Panc1 (cell line): ENCODE measurements at regions not wholly inside any gene's neighbourhood (a gene's known extent, or its start where the extent isn't known, plus 50 kb on each side); places are given as distances from the start of the nearest gene placed in this dataset.

Experiments
- ATAC-seq: fragments of 200-7000 bp; cut with Tn5 transposase; 2 replicates; pipeline ENCODE4 v1.9.1; 2020; ENCODE audit warnings: mild to moderate bottlenecking, moderate library complexity
- BruUV-seq: library from RNA; stranded (reverse); fragments of 400-500 nt; replicated peaks from 2 replicates; lab custom pipeline; 2021; lab: Mats Ljungman, UMichigan
- CTCF ChIA-PET: fragments of 300-600 bp; sonication (Branson Sonifier 250); formaldehyde crosslinking; loops from one replicate; lab custom pipeline; 2022; ENCODE audit warnings: antibody characterized with exemption; lab: Charles Lee
- POLR2A ChIA-PET: fragments of 300-600 bp; sonication (Branson Sonifier 250); formaldehyde crosslinking; loops from one replicate; lab custom pipeline; 2022; ENCODE audit warnings: antibody characterized with exemption; lab: Charles Lee
- DNase-seq: peaks from one replicate; pipeline ENCODE4 v3.0.0-alpha.2; 2010; ENCODE audit warnings: low read depth, low spot score
- H3K27ac ChIP-seq: 2 replicates; pipeline ENCODE4 v1.5.1; 2011; ENCODE audit warnings: mild to moderate bottlenecking, low read length, inconsistent platforms
- H3K27me3 ChIP-seq: fragments of 200-500 bp; sonication (Bioruptor generic); 2 replicates; pipeline ENCODE4 v1.6.0; 2014; ENCODE audit warnings: low read length, inconsistent platforms; ENCODE audit not compliant: control insufficient read depth, insufficient read depth
- H3K36me3 ChIP-seq: fragments of 200-500 bp; sonication (Bioruptor generic); 2 replicates; pipeline ENCODE4 v1.5.1; 2014; ENCODE audit warnings: inconsistent platforms, mild to moderate bottlenecking, low read length, moderate library complexity; ENCODE audit not compliant: control insufficient read depth, insufficient read depth
- H3K4me1 ChIP-seq: 2 replicates; pipeline ENCODE4 v1.5.1; 2011; ENCODE audit warnings: inconsistent platforms, mild to moderate bottlenecking, low read length, moderate library complexity; ENCODE audit not compliant: control insufficient read depth, insufficient read depth
- H3K4me3 ChIP-seq, 2 experiments: 2 replicates each; pipeline ENCODE4 v1.5.1; 2011 to 2012; ENCODE audit warnings: low read depth in 2 of 2, low read length in 2 of 2, mild to moderate bottlenecking in 2 of 2, inconsistent platforms in 1 of 2, moderate library complexity in 1 of 2
- H3K9me3 ChIP-seq: fragments of 200-500 bp; sonication (Bioruptor generic); 2 replicates; pipeline ENCODE4 v1.5.1; 2014; ENCODE audit warnings: low read depth, mild to moderate bottlenecking, inconsistent platforms, low read length, moderate library complexity; ENCODE audit not compliant: control insufficient read depth, insufficient read depth
- POLR2AphosphoS5 ChIP-seq: IDR thresholded peaks from 2 replicates; pipeline ENCODE4 v1.6.1; 2012; ENCODE audit warnings: mild to moderate bottlenecking, low read depth, low read length, moderate library complexity
- SIN3A ChIP-seq: IDR thresholded peaks from 2 replicates; pipeline ENCODE4 v1.6.1; 2012; ENCODE audit warnings: low read depth, mild to moderate bottlenecking, low read length, moderate library complexity, borderline replicate concordance; ENCODE audit not compliant: insufficient read depth
- TCF7L2 ChIP-seq: IDR thresholded peaks from 2 replicates; pipeline ENCODE4 v1.6.1; 2011; ENCODE audit warnings: mild to moderate bottlenecking, low read depth, low read length, inconsistent platforms
- in situ Hi-C: cut with HindIII; loops from 2 replicates; pipeline ENCODE4 v1.10.0; 2016; ENCODE audit warnings: low sequenced_read_pairs, low pct_unique_long_range_greater_than_20kb
- intact Hi-C: fragments of 100-400 bp; cut with micrococcal nuclease; formaldehyde crosslinking; loops from one replicate; pipeline ENCODE4 v1.10.0; 2022; ENCODE audit not compliant: unreplicated experiment
- TF ChIP-seq, protein P1 (sequence below), 2 experiments: IDR thresholded peaks; 2 replicates each; pipeline ENCODE4 v1.6.1; 2011 to 2012; ENCODE audit warnings: low read depth in 2 of 2, control low read depth in 1 of 2, low read length in 1 of 2, mild to moderate bottlenecking in 1 of 2, moderate library complexity in 1 of 2; ENCODE audit not compliant: insufficient read depth in 1 of 2
- TF ChIP-seq, protein P2 (sequence below): fragments of 450-650 bp; IDR thresholded peaks from 2 replicates; pipeline ENCODE4 v1.5.1; 2017; ENCODE audit warnings: mild to moderate bottlenecking

DNA sequence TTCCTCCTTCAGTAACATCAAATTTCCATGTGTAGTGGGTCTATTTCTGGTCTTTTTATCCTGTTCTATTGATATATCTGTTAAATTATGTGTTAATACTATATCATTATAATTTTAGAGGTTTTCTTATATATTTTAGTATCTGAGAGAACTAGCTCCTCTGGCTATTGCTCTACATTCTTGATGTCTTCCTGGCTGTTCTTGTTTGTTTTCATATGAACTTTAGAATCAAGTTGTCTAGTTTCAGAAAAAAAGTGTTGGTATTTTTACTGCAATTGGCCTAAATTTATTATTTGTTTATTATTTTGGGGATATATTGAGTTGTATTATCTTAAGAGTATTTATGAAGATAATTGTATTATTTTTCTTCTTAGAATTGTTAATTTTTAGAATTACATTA, 128.0 kb upstream of the ZNF618 start:
- in situ Hi-C loops (no loop called here), intact Hi-C loops (no loop called here)
- no peaks in the 10 kb centered on the region for H3K9me3 ChIP-seq
- no peak for ATAC-seq
- no peak overlapping the region for H3K4me3 ChIP-seq
- TF ChIP-seq, protein P1, sequence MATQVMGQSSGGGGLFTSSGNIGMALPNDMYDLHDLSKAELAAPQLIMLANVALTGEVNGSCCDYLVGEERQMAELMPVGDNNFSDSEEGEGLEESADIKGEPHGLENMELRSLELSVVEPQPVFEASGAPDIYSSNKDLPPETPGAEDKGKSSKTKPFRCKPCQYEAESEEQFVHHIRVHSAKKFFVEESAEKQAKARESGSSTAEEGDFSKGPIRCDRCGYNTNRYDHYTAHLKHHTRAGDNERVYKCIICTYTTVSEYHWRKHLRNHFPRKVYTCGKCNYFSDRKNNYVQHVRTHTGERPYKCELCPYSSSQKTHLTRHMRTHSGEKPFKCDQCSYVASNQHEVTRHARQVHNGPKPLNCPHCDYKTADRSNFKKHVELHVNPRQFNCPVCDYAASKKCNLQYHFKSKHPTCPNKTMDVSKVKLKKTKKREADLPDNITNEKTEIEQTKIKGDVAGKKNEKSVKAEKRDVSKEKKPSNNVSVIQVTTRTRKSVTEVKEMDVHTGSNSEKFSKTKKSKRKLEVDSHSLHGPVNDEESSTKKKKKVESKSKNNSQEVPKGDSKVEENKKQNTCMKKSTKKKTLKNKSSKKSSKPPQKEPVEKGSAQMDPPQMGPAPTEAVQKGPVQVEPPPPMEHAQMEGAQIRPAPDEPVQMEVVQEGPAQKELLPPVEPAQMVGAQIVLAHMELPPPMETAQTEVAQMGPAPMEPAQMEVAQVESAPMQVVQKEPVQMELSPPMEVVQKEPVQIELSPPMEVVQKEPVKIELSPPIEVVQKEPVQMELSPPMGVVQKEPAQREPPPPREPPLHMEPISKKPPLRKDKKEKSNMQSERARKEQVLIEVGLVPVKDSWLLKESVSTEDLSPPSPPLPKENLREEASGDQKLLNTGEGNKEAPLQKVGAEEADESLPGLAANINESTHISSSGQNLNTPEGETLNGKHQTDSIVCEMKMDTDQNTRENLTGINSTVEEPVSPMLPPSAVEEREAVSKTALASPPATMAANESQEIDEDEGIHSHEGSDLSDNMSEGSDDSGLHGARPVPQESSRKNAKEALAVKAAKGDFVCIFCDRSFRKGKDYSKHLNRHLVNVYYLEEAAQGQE (IDR thresholded peaks at IDR 0.05; ENCODE audit: insufficient read depth in 1 of 2, low read depth in 2 of 2, low read length in 1 of 2): no peak
- TF ChIP-seq, protein P2, sequence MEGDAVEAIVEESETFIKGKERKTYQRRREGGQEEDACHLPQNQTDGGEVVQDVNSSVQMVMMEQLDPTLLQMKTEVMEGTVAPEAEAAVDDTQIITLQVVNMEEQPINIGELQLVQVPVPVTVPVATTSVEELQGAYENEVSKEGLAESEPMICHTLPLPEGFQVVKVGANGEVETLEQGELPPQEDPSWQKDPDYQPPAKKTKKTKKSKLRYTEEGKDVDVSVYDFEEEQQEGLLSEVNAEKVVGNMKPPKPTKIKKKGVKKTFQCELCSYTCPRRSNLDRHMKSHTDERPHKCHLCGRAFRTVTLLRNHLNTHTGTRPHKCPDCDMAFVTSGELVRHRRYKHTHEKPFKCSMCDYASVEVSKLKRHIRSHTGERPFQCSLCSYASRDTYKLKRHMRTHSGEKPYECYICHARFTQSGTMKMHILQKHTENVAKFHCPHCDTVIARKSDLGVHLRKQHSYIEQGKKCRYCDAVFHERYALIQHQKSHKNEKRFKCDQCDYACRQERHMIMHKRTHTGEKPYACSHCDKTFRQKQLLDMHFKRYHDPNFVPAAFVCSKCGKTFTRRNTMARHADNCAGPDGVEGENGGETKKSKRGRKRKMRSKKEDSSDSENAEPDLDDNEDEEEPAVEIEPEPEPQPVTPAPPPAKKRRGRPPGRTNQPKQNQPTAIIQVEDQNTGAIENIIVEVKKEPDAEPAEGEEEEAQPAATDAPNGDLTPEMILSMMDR: no peak
- no peak for TF ChIP-seq POLR2AphosphoS5
- BruUV-seq: no TSS peak
- H3K4me1 ChIP-seq: no peaks in the 10 kb centered on the region
- H3K36me3 ChIP-seq: no peaks in the 10 kb centered on the region
- CTCF ChIA-PET: no interaction called here
- DNase-seq: no peak
- H3K27me3 ChIP-seq: 0 out of 2 replicates have a peak, but pooled peaks cover 4% of the 10 kb centered on the region
- no peak overlapping the region for H3K27ac ChIP-seq
- POLR2A ChIA-PET: no interaction called here

DNA sequence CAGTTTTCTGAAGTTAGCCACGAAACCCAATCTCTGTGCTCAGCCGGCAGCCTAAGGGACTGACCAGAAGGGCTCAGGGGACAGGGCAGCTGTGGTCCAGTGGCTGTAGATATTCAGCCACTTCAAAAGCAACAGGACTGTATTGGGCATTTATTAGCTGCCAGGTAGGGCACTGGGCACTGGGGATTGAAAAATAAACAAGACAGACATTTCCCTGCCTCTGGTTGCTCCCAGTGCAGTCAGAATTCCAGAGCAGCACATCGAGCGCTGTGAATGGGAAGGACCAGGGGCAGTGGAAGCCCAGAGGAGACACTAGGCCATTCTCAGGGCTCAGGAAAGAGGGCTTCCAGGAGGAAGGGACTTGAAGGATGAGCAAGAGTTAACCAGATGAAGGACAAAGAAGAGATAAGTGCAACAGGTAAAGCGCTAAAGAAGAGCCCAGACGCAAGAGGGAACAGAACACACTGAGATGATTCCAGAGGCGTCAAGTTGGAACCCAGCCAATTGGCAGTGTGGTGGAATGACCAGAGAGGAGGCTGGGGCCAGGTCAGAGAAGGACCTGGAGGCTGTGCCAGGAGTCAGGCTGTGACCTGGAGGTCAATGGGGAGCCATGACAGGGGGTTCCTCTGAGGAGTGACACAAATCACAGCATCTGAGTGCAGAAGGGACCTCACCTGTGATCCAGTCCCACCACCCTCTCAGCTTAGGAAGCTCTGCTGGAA, 122.5 kb upstream of the ZNF618 start:
- in situ Hi-C loops: no loop called here
- peaks cover 6% of the 10 kb centered on the region; the same call in 1 of the 2 replicates for H3K27me3 ChIP-seq
- CTCF ChIA-PET: no interaction called here

More for the DNA sequence above, 122.5 kb upstream of the ZNF618 start:
- intact Hi-C loops: no loop called here
- no peak overlapping the region for H3K4me3 ChIP-seq
- H3K9me3 ChIP-seq: no peaks in the 10 kb centered on the region
- no TSS peak for BruUV-seq
- H3K36me3 ChIP-seq: no peaks in the 10 kb centered on the region
- DNase-seq: no peak
- H3K4me1 ChIP-seq: no peaks in the 10 kb centered on the region
- no peak for ATAC-seq
- POLR2A ChIA-PET: no interaction called here
- no peak overlapping the region for H3K27ac ChIP-seq
- TF ChIP-seq, protein P1 (IDR thresholded peaks at IDR 0.05; ENCODE audit: insufficient read depth in 1 of 2, low read depth in 2 of 2, low read length in 1 of 2): no peak
- TF ChIP-seq, protein P2: no peak
- no peak for TF ChIP-seq SIN3A
- TF ChIP-seq TCF7L2: no peak
- no peak for TF ChIP-seq POLR2AphosphoS5
